Kidney capillary endothelial cell (primary cell): ENCODE measurements at regions not wholly inside any gene's neighbourhood (a gene's known extent, or its start where the extent isn't known, plus 50 kb on each side); places are given as distances from the start of the nearest gene placed in this dataset.

Experiments
- DNase-seq: peaks from one replicate; pipeline ENCODE4 v3.0.0-alpha.2; 2018; ENCODE audit warnings: low spot score

DNA sequence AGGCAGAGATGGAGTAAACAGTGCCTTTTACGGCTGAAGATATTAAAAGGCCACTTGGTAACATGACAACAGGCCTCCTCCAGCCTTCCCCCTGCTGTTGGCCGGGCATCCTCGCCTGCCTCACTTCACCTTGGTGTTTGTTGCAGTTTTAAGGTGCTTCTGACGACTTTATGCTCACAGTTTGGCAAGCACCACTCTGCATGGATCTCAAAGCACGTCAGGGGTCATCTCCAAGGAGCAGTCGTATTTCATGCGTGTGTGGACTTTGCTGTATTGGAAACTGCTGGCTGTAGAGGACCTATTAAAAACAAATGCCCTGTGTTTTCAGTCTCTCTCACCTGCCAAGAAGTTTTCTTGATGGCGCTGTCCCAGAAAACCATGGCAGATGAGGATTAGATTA lies 483.1 kb downstream of the RPS24 start:
- no peak for DNase-seq

DNA sequence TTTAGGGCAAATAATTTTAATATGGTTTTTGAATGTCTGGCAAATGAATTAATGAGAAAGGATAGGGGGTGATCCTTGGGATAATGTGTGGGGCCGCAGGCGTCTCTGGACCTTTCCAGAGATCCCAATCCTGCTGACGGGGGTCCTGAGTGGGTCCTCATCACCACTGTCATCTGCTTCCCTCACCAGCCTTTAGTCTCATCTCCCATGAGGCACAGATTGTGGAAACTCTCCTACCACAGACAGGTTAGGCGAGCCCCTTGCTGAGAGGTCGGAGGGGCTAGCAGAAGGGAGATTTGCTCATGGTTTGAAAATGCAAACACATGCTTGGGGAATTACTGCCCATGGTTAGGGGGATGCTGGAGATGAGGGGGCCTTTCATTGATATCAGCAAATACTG lies 484.6 kb downstream of the RPS24 start:
- no peak for DNase-seq

GRCh38 chr10:78520737-78521430 lies 487.2 kb downstream of the RPS24 start:
- DNase-seq, result peak; percentile 38

DNA sequence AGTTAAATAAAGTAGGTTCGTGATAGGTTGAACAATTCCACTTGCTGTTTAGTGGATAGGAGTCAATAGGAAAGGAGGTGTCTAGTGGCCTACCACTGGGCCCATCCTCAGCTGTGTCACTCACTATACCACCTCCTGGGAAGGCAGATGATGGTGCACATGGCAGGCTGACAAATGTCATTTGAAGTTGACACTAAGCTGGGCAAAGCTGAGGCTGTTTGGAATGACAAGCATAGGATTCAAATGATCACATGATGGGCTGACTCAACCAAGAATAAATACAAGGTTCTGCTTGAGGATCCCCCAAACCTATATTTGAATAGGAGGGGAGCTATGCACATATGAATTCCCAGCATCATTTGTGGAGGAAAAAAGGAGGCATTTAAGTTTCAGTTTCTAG lies 489.8 kb downstream of the RPS24 start:
- no peak for DNase-seq

DNA sequence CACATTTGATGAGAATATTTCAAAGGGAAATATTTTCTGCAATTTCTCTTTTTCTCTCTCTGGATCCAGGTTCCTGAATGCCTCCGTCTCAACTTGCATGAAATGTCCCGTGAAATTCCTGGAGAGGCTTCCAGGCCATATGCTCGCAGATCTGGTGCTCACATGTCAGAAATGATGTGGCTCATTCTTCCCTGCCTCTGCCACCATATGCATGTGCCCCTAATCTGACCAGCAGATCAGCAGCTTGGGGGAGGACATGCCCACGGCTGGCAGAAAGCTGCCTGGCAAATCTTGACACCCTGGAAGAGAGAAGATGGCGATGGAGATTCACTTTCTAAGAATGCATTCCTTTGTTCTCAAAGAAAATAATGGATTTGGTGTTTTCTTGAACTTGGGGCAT lies 490.7 kb downstream of the RPS24 start:
- DNase-seq, result no peak

DNA sequence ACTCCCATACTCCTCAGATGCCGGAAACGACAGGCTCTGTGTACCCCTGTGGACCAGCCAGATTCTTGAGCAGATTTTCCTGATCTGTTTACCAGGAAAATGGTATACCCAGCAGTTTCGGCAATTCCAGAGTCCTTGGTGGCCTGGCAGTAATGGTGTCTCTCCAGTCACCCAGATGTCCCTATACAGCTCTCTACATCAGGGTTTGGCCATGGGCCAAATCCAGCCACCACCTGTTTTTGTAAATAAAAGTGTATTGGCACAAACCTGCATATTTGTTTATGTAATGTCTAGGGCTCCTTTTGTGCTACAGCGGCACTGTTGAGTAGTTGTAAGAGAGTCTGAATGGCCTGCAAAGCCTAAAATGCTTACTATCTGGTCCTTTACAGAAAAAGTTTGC lies 491.3 kb downstream of the RPS24 start:
- no peak for DNase-seq

DNA sequence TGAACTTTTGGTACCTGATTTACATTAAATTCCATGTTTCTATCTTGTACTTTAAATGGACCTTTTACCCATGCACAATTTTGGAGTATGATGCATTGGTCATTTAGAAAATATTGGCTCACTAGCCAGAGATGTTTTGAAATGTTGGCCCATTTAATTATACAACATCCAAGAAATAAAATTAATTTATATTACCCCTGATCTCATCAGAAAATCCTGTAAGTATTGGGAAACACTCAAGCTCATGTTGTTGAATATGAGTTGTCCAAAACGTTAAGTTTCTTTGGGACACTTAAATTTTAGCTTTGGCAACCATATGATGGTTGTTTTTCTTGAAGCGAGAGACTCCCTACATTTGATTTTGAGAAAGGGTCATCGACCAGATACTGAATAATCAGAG lies 492.7 kb downstream of the RPS24 start:
- DNase-seq, result no peak

- no peak for DNase-seq
Observed at GRCh38 chr10:78527296-78527695, 493.6 kb downstream of the RPS24 start.

GRCh38 chr10:78528749-78529204 lies 495.1 kb downstream of the RPS24 start:
- no peak for DNase-seq

GRCh38 chr10:78529262-78529661 lies 495.6 kb downstream of the RPS24 start:
- DNase-seq, result no peak

DNA sequence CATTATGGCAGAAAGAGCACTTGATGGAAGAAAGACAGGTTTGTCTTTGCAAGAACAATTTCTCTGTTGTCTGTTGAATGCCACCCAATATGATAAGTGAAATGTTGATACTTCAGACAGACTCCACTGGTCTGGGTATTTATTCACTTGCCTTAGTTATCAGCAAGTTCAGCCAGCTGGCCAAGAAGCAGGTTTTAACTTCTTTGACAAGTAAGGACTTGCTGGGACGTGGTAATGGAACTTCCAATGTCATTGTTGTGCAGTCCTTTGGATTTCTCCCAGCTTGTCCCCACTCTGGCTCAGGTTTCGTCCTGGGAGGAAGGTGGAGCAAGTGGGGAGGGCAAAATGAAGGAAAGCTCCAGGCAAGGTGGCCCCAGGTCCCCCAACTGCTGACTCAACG lies 497.4 kb downstream of the RPS24 start:
- no peak for DNase-seq

DNA sequence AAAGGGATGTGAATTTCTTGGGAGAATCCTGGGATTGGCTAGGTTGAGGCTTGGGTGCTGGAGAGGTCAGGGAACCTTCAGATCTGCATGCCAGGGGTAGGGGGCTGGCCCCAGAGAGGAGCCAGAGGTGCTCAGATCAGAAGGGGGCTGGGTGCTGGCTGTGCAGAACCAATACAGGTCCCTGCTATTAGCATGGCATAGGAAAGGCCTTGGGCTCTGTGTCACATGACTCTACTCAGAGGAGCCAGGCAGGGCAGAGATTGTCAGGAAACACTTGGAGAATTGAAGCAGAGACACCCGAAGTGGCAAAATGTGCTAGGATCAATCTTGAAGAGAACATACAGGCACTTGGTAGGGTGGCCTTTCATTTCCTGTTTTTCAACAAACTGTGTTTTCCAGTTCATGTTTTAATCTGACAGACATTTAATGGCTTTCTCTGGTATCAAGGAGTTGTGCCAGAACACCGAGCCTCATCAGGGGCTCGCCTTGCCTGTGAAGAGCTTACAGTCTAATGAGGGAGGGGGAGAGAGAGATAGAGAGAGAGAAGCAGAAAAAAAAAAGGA lies 498.9 kb downstream of the RPS24 start:
- no peak for DNase-seq

- DNase-seq, result no peak
Observed at GRCh38 chr10:78533098-78533497, 499.4 kb downstream of the RPS24 start.

GRCh38 chr10:78533776-78534175 lies 500.1 kb downstream of the RPS24 start:
- no peak for DNase-seq

DNA sequence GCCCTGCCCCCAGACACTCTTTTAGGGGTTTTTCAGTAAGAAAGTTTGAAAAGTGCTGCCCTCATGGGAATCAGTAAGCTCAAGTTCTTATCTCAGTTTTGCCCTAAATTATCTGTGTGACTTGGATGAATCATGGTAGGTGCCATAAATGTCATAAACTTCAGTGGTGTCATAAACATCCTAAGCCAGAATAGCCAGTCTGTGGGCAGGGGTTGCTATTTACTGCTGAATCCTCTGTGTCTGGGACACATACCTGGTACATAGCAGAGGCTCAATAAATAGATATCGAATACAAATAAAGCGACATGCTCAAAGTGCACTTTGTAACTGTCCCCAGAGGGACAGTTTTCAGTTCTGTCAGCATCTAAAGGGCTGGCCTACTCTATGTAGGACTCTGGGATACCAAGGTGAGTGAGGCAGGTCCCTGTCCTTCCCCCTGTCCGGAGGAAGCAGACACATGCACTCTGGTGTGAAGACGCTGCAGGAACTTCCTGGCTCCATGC lies 502.1 kb downstream of the RPS24 start:
- DNase-seq, result no peak

DNA sequence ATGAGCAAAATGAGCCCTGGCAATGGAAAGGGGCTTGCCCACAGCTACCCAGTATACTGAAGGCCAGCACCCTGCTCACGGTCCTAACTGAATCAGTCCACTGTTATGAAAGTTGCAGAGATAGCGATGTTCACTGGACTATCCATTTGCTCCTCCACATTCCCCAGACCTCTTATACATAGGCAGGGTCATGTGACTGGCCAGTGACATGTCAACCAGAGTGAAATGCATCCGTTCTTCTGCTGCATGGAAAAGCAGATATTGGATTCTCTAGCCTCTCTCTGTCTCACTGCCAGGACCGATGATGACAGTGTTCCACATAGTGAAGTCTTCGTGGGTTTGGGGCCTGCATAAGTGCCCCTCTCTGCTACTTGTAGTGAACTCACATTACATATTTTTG lies 503.4 kb downstream of the RPS24 start:
- no peak for DNase-seq

DNA sequence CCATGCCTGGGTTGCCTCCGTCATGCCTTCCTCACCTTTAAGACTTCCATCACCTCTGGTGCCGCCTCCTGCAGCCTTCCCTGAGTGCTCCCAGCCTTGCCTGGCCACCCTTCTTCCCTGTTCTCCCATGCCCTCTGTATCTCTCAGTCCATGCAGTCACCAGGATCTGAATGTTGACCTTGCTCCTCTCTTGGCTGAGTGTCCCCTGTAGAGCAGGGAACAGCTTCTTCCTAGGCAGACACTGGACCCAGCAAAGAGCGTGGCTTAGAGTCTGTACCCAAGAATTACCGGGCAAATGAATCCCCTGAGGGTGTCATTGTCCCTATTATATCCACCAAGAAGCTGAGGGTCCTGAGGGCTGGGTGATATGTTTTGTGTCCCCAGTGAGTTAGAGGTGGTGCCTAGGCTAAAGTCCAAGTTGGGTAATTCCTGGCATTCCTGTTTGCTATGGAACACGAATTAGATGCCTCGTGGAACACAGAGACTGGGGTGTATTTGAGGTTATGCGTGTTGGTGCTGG lies 505.6 kb downstream of the RPS24 start:
- no peak for DNase-seq

- DNase-seq, result no peak
Observed at GRCh38 chr10:78540355-78541076, 506.9 kb downstream of the RPS24 start.

DNA sequence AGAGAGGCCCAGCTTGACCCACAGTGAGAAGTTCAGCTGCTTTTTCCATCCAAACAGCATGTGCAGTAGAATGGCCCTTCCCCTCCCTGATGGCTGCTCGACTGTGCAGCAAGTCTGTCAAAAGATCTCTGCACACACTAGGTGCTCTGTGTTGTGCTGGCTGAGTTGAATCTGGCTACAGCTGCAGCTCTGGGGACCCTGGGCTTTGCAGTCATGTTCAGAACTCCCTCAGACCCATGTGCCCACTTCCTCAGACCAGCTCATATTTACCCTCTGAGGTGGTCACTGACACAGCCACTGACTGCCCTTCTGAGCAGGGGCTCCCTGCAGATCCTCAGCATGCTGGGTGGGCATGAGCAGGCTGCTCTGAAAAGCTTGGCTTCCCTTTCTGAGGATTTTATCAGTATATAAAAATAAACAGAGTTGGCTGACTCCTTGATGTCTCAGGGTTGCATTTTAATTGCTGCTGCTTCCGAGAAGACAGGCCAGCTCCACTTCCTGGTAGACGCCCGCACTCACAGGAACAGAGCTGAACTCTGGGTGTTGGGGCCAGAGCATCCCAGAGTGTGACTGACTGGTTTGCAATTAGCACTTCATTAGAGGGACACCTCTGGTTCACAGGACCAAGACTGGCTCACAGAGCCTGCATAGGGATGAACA lies 507.9 kb downstream of the RPS24 start:
- no peak for DNase-seq

- no peak for DNase-seq
Observed at GRCh38 chr10:78542141-78542489, 508.5 kb downstream of the RPS24 start.

DNA sequence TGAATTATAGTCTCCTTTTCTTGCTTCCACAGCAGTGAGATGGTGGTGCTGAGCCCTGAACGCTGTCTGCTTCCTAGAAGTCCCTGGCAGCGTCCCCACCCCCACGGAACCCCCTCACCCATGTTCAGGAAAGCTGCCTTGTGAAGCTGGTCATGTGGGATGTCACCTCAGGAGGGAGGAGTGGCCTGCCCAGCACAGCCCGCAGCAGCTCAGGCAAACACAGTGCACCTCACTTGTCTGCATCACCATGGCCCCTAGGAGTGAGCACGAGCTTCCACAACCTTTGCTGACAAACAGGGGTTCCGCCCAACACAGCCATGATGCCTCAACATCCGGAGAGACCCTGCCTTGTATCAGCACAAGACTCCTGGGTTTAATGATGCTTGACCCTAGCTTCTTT lies 508.9 kb downstream of the RPS24 start:
- DNase-seq, result no peak

- no peak for DNase-seq
Observed at GRCh38 chr10:78543031-78543748, 509.5 kb downstream of the RPS24 start.
